Kidney epithelial cell (primary cell): ENCODE measurements at regions not wholly inside any gene's neighbourhood (a gene's known extent, or its start where the extent isn't known, plus 50 kb on each side); places are given as distances from the start of the nearest gene placed in this dataset.
"Not testable (repeated sequence)": the region's sequence is repeated elsewhere in the genome, so short reads cannot be mapped to it uniquely, and the experiment has no call there.

ENCODE experiments used
- DNase-seq: peaks from one replicate; pipeline ENCODE4 v3.0.0-alpha.2; 2010; ENCODE audit warnings: low read depth
- H3K27me3 ChIP-seq: 2 replicates; pipeline ENCODE4 v1.6.0; 2011; ENCODE audit warnings: low read length; ENCODE audit not compliant: control insufficient read depth, insufficient read depth
- H3K36me3 ChIP-seq: 2 replicates; pipeline ENCODE4 v1.5.1; 2011; ENCODE audit warnings: low read length; ENCODE audit not compliant: control insufficient read depth, insufficient read depth
- H3K4me3 ChIP-seq: 2 replicates; pipeline ENCODE4 v1.5.1; 2011; ENCODE audit warnings: low read depth, mild to moderate bottlenecking, control low read depth, low read length
- CTCF ChIP-seq: IDR thresholded peaks from 2 replicates; pipeline ENCODE4 v1.5.1; 2011; ENCODE audit warnings: mild to moderate bottlenecking, moderate library complexity, low read length, control low read depth, inconsistent platforms; ENCODE audit not compliant: insufficient read depth, poor library complexity, severe bottlenecking

- Histone ChIP-seq H3K27me3 (no peaks in the 10 kb centered on the region), H3K4me3 (no peak overlapping the region), H3K36me3 (no peaks in the 10 kb centered on the region)
- no peak for TF ChIP-seq CTCF
- no peak for DNase-seq
Measured at GRCh38 chr11:71155846-71156245, 96.5 kb downstream of the SHANK2 start.

- no peak for TF ChIP-seq CTCF
- no peak overlapping the region for H3K4me3 ChIP-seq
- no peak for DNase-seq
- no peaks in the 10 kb centered on the region for H3K36me3 ChIP-seq
- H3K27me3 ChIP-seq, result no peaks in the 10 kb centered on the region
Measured at GRCh38 chr11:71154261-71154805, 98.0 kb downstream of the SHANK2 start.

- no peak for TF ChIP-seq CTCF
- peak overlapping the region; percentile 14 for H3K4me3 ChIP-seq
- no peaks in the 10 kb centered on the region for H3K27me3 ChIP-seq
- peak; percentile 47 for DNase-seq
- no peaks in the 10 kb centered on the region for H3K36me3 ChIP-seq
Measured at GRCh38 chr11:71153005-71153390, 99.4 kb downstream of the SHANK2 start.

GRCh38 chr11:71152312-71153004, 99.9 kb downstream of the SHANK2 start:
- H3K4me3 ChIP-seq, result peak overlapping the region; percentile 14
- H3K27me3 ChIP-seq, DNase-seq, H3K36me3 ChIP-seq: not testable (repeated sequence)

- TF ChIP-seq CTCF, result no peak
- no peak for DNase-seq
- H3K36me3 ChIP-seq, result no peaks in the 10 kb centered on the region
- no peaks in the 10 kb centered on the region for H3K27me3 ChIP-seq
- no peak overlapping the region for H3K4me3 ChIP-seq
Measured at GRCh38 chr11:71151561-71151960, 100.8 kb downstream of the SHANK2 start.

- TF ChIP-seq CTCF, result no peak
- H3K4me3 ChIP-seq, result no peak overlapping the region
- H3K27me3 ChIP-seq, result no peaks in the 10 kb centered on the region
- no peak for DNase-seq
- H3K36me3 ChIP-seq, result no peaks in the 10 kb centered on the region
Measured at GRCh38 chr11:71150859-71151258, 101.5 kb downstream of the SHANK2 start.
